ENCODE measurements at regions not wholly inside any gene's neighbourhood (a gene's known extent, or its start where the extent isn't known, plus 50 kb on each side); places are given as distances from the start of the nearest gene placed in this dataset.
"Not testable (repeated sequence)": the region's sequence is repeated elsewhere in the genome, so short reads cannot be mapped to it uniquely, and the experiment has no call there.

DNA sequence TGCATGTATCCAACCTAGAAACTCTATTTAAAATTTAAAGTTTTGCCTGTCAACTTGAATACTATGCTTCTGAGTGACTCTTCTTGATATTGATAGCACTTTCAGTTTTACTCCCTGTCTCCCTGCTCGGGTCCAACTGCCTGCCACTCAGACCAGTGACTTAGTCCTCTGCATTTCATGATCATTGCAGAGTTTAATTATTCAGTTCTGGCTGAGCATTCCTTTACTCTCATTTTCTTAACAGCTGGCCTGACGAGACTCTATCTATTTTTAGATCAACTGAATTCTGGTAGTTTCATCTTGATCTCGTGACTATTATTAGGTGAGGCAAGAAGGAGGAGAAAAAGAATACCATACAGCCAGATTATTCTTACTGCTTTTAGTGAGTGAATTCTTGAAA, 617.4 kb downstream of the SI start:
- no peak for DNase-seq (ENCODE audit: low spot score)

DNA sequence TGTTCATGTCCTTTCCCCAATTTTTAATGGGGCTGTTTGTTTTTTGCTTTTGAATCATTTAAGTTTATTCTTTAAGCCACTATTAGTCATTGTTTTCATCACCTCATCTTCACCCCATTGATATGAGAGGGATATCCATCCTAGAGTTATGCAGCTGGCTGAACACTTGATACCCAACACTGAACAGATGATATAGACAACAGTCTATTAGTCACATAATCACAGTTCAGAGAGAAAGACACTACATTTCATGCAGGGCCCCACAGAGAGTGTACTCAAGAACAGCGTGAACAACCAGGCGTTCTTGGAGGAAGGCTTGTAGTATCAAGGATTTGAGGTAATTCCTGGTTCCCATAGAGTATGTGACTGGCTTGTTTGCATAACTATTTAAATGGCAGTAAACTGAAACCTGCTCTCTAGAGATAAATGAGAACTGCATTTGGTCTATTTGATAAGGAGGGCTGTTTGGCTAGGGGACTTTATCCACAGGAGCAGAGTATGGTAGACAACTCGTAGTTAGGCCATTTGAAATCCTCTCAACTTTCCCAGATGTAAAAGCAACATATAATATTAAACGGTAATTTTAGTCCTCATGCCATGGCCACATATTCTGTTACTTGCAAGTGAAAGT, 618.7 kb downstream of the SI start:
- DNase-seq (ENCODE audit: low spot score), result no peak

DNA sequence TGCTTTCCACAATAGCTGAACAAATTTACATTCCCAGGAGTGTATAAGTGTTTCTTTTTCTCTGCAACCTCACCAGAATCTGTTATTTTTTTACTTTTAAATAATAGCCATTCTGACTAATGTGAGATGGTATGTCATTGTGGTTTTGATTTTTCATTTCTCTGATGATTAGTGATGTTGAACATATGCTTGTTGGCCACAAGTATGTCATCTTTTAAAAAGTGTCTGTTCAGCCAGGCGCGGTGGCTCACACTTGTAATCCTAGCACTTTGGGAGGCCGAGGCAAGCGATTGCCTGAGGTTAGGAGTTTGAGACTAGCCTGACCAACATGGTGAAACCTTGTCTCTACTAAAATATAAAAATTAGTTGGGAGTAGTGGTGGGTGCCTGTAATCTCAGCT, 619.3 kb downstream of the SI start:
- no peak for DNase-seq (ENCODE audit: low spot score)

- DNase-seq (ENCODE audit: low spot score), result no peak
These were observed 624.6 kb downstream of the SI start for GRCh38 chr3:164453714-164454113.

DNA sequence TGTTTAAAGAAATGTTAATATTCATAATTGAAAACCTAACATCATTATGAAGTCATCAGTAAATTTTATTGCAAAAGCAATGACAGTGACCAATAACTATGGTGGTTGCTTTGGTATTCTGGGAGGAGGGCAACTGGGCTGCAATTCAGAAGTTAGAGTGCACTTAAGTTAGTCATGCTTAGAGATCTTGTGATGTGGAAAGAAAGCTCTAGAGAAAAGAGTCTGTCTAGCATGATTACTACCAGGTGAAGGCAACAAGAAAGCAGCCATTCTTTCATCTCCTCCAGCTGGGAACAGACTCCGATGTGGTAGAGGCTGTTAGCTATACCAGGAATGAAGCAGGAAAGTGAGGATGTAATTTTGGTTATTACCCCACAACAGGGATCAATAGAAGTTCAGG, 625.6 kb downstream of the SI start:
- no peak for DNase-seq (ENCODE audit: low spot score)

GRCh38 chr3:164451072-164451910, 627.0 kb downstream of the SI start:
- DNase-seq (ENCODE audit: low spot score), result no peak

- no peak for DNase-seq (ENCODE audit: low spot score)
These were observed 627.9 kb downstream of the SI start for GRCh38 chr3:164450276-164450905.

DNA sequence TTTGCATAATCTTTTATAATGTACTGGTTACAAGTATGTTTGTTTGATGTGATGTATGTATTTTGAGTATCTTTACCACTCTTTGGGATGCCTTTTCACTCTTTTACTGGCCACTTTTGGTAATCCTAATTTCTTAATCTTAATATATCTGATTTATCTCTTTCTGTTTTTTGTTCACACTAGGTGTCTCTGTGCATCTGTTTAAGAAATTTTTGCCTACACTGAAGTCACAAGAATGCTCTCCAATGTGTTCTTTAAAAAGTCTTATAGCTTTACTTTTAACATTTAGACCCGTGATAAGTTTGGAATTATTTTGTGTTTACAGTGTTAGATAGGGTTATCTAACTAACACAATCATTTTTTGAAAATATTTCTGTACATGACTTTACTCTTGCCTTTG, 659.1 kb downstream of the SI start:
- no peak for DNase-seq (ENCODE audit: low spot score)

GRCh38 chr3:164418414-164418813, 659.9 kb downstream of the SI start:
- DNase-seq (ENCODE audit: low spot score), result no peak

DNA sequence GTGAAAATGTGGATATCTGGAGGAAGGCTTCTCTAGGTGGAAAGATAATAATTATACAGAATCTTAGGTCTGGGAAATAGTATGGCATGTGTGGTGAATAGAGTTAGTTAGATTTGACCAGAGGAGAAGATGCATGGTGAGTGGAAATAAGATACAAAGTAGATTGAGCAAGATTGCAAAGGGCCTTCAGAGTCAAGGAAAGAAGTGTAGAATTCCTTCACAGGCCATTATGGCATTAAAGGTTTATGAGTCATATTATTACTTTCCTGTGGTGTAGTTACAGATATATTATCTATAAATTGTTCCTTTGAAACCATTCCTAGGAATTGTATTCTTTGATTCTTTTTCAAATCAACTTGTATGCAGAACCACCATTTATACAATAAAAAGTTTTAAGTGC, 660.3 kb downstream of the SI start:
- no peak for DNase-seq (ENCODE audit: low spot score)

DNA sequence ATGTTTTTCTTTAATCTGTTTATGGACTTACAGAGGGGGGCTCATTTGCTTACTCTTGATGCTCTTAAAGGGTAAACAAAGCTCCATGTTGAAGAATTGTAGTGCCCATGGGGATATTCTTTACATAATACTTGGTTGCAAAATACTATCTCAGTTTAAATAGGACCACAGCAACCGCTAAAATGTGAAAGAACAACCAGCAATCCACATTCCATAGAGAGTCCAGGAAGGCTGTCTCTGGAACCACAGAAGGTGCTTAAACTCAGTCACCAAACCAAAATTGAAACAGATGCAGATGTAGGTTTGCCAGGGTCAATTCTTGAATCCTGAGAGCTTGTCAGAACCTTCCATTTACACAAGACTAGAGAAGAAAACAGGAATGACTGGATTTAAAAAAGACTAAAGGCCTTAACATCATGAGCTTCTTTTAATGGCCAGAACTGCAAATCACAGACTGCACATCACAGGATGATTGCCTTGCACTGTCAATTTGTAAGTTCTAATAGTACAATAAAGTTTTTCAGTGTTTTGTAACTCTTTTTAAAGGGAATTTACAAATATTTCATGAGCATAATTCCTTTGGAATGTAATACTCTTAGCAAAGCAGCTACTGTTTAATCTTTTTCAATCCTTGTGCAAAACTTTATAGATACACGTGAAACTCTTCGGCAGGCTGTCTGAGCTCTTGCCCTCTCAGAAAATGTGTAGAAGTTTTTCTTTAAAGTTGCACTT, 661.6 kb downstream of the SI start:
- no peak for DNase-seq (ENCODE audit: low spot score)

DNA sequence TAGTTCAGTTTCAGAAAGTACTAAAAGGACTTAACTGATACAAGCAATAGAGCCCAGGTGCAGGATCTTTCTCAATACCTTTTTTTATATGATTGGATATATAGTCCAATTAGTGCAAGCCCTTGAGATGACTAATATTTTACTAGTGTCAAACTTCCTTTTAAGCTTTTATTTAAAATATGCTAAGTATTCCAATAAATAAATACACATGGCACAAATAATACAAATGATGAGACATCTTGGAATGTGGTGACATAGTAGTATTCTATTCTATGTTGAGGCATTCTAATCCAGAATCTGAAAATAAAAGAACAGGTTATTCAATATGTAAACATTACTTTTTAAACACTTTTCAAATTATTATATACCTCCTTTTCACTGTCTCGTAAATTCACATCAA, 670.0 kb downstream of the SI start:
- DNase-seq (ENCODE audit: low spot score), result no peak

DNA sequence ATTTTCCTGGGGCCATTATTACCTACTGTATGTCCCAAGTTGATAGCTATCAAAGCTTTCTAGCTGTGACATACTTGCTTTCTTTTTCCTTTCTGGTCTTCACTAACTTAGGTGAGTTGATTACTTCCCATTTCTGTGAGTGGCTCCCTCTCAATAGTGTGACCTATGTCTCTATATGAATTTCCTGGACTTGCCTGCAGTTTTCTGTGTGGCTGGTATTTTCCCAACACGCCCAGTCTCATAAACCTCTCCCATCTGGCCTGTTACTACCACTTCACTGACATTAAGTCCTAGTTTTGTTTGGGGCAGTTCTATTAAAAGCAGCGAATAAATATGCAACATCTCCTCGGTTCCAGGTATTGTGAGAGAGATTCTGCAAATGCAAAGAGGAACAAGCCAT, 671.2 kb downstream of the SI start:
- no peak for DNase-seq (ENCODE audit: low spot score)

- DNase-seq (ENCODE audit: low spot score), result no peak
These were observed 672.0 kb downstream of the SI start for GRCh38 chr3:164406281-164406680.

DNA sequence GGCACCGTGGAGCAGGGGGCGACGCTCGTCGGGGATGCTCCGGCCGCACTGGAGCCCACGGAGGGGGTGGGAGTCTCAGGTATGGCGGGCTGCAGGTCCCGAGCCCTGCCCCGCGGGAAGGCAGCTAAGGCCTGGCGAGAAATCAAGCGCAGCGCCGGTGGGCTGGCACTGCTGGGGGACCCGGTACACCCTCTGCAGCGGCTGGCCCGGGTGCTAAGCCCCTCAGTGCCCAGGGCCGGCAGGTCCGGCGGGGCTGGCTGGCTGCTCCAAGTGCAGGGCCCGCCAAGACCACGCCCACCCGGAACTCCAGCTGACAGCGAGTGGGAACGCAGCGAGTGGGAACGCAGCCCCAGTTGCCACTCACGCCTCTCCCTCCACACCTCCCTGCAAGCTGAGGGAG, 676.4 kb downstream of the SI start:
- DNase-seq (ENCODE audit: low spot score), result no peak

GRCh38 chr3:164401440-164401839, 676.9 kb downstream of the SI start:
- not testable (repeated sequence) for DNase-seq (ENCODE audit: low spot score)

GRCh38 chr3:164397462-164397861, 680.8 kb downstream of the SI start:
- DNase-seq (ENCODE audit: low spot score), result no peak

DNA sequence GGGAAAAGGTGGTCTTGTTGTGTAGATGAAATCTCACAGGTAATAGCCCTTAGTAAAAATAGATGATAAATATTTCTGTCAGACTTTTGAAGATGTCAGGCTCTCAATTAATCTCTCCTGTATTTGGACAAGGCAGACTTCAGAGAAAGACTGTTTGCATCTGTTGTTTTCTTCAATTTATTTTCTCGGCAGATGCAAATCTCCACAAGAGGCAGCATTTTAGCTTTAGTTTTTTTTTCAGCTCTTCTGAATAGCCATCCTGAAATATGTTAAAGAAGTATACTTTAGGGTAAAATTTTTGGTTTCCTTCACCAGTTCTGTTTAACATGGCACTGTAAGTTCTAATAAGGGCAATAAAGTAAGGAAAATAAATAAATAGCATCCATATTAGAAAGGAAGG, 685.1 kb downstream of the SI start:
- no peak for DNase-seq (ENCODE audit: low spot score)

DNA sequence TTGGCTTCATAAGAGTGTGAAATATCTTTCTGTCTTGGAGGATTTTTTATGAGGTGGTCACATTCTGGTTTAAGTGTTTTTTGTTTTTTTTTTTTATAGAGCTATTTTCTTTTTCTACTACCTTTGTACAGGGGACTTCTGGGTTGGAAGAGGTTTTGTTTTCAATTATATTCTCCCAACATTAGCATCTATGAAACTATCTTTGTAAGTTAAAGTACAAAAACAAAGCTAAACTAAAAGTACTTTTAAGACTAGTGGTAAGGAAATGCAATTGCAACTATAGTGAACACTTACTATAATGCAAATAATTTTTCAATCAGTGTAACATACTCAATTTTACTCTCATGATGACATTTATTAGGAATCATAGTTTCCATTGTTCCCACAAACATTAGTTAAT, 688.2 kb downstream of the SI start:
- no peak for DNase-seq (ENCODE audit: low spot score)

- DNase-seq (ENCODE audit: low spot score), result no peak
These were observed 691.1 kb downstream of the SI start for GRCh38 chr3:164387236-164387635.

DNA sequence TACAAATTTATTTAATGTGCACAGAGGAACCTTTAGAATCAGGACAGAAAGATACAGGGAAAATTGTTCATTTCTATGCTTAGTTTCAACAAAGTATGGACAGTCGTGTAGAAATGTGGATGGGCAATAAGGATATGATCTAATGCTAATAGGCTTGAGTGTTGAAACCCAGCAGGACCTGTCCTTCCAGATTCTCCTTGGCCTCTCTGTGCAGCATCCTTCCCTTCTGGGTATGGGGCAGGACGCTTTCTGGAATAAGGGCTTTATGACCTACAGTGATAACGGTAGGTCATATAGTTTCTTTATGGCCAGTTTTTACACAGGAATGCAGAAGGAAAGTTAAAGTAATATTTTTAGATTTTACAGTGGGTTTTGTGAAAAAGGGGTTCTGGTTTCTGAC, 698.1 kb downstream of the SI start:
- DNase-seq (ENCODE audit: low spot score), result no peak

- no peak for DNase-seq (ENCODE audit: low spot score)
These were observed 700.8 kb downstream of the SI start for GRCh38 chr3:164377466-164377865.

DNA sequence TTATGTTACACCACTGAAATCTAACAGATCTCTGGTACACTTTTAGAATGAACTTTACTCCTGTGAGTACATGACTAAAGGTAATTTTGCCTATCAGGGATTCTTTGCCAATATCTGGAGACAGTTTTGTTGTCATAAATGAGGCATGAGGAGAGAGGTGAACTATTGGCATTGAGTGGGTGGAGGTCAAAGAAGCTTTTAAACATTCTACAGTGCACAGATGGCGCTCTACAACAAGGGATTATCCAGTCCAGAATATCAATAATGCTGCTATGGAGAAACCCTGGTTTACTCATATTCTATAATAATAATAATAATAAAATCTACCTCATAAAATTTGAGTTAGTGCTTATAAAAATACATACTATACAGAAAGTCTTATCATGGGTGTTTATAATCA, 702.3 kb downstream of the SI start:
- DNase-seq (ENCODE audit: low spot score), result no peak

All from Ammon's horn (tissue), 1 donor.